GM19395 (cell line): ENCODE measurements at regions not wholly inside any gene's neighbourhood (a gene's known extent, or its start where the extent isn't known, plus 50 kb on each side); places are given as distances from the start of the nearest gene placed in this dataset.
"Not testable (repeated sequence)": the region's sequence is repeated elsewhere in the genome, so short reads cannot be mapped to it uniquely, and the experiment has no call there.

ENCODE experiments used
- ATAC-seq: cut with Tn5 transposase; IDR thresholded peaks from one replicate; pipeline ENCODE4 v1.9.1; 2021; ENCODE audit warnings: mild to moderate bottlenecking, moderate library complexity; ENCODE audit not compliant: unreplicated experiment

DNA sequence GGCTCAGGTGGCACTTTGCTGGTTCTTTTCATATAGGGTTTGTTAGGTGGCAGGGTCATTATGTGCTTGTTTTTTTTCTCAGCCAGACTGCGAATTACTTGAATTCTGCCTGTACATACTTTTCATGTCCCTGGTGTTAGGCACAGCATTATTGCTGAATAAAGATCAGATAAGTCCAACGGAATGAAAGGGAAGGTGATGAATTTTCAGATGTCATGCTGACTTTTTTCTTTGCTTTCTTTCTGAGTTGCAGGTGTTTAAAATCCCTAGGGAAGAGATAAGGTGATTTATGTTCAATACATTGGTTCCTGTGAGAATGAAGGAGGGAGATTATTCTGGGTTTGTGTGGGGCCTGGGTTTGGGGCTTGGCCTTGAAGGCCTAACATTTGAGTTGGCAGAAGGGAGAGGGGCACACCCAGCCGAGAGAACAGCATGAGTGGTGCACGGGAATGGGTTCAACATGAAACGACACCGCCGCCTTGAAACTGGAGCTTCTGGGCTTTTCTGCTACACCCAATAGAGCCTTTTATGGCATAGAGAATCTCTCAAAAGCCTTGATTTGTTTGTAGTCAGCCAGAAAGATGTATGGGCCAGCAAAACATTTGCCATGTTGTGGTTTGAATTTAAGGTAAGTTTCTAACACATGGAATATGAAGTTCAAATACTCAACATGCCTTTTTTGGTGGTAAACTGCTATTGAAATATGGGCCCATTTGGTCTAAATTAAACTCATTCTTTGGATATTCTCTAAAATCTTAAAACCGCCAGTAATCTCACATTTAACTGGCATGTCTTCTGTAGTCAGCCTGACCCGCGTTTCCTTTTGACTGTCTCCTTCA lies 477.0 kb downstream of the PCNX1 start:
- no peak for ATAC-seq

DNA sequence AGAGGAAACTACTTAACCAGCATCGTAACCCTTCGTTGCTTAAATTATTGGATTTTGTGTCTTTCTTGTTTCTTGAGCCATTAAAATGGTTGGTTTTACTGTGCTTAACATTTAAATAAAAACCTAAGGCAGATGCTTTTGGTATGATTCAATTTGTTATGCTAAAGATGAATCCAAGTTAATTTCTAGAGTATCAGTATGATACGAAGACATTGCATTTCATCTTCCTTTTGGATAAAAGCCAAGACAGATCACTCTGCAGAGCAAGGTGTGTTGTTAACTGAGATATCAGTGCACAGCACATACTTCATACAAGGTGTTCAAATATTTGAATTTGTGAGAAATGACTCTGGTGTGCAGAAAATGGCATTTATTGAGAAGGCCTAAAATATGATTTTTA lies 480.5 kb downstream of the PCNX1 start:
- ATAC-seq = no peak

DNA sequence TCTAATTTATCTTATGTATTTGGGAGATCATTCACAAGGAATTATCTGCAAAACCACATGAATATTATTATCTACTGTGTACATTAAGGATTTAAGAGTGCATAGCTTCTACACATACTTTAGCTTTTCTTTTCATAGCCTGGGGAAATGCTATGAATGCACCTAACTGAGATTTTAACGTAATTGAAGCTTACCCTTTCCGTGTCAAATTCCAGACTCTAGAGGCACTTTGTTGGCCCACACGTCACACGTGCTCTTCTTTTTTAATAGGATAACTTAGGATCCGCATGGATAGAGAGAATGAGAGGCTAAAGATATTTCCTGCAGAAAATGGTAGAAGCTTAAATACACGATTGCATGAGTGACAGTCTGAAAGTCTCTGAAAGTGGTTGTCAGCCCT lies 481.1 kb downstream of the PCNX1 start:
- no peak for ATAC-seq

DNA sequence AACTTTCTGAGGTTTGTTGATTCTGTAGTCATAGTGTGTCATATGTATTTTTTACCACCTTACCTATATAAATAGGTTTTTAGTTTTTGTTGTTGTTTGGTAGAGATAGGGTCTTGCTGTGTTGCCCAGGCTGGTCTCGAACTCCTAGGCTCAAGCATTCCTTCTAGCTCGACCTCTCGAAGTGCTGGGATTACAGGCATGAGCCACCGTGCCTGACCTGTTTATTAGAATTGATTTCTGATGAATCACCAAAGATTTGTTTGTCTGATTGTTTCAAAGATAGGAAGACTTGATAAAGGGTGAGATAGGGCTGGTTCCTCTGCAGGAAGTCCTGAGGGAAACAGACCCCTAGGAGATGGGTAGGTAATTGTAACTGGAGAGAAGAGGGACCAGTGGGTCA lies 481.6 kb downstream of the PCNX1 start:
- no peak for ATAC-seq

DNA sequence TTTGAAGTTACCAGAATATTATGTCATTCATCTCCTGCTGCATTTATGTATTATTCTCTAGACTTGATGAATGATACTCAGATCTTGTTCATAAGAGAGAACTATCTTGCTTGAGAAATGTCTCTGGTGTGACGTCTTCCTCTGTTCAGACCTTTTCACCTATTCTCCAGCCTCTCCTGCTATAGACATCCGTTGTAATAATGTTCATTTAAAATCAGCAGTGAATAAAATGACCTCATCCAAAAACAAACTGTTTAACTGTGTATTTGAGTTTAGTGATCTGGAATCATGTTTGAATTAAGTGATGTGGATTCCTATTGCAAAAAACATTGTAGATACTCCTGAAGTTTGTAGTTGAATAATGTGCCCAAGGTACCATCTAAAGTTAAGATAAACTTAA lies 487.1 kb downstream of the PCNX1 start:
- no peak for ATAC-seq

DNA sequence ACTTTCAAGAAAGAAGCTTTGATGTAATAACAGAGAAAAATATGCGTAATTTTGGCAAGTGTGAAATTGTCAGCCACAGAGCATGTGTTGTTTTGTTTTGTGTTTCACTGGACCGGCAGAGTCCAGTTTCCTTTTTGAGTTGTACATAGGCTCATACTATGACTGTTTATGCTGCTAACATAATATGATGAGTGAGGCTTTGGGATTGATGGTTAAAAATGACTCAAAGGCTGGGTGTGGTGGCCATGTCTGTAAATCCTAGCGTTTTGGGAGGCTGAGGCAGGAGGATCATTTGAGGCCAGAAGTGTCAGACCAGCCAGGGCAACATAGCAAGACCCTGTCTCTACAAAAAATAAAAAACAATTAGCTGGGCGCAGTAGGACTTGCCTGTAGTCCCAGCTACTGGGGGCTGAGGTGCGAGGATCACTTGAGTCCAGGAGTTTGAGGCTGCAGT lies 487.9 kb downstream of the PCNX1 start:
- ATAC-seq = no peak

DNA sequence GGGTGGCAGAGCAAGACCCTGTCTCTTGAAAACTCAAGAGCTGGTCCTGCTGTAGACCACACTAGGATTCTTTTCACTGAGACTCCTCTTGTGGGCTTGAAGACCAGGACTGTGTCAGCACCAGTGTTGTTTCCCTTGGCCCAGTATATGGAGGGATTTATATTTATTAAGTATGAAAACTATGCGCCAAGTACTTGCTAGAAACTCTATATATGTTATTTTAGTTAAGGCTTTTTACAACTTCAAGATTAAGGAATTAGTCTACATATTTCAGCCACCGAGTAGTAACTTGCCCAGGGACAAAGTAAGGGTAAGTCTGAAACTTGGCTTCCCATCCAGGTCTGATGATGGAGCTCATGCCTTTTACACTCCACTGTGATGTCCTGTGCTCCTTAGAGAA lies 488.4 kb downstream of the PCNX1 start:
- no peak for ATAC-seq

DNA sequence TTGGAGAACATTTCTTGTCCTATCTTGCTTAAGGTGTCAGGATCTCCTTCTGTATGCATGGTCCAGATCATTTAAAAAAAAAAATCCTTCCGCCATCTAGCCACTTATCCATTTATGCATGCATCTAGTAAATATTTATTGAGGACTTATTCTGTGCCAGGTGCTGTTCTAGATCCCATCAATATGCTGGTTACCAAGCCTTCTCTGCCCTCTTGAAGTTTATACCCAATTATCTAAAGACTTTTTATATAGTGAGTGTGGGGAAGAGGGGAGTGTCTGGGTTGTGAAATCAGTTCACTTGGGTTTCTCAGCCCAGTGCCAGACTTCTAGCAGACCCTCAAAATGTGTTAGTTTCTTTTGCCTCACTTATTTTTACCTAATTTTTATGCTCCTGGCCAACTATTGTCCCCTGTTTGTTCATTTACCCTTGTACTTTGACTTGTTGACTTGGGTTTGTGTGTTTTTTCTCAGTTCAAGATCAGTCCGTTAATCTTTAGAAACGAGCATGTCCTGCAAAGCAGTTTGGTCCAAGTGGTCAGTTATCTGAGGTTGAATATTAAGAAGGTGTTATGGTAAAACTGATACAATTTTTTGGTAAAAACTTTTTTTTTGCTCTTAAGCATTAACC lies 488.9 kb downstream of the PCNX1 start:
- no peak for ATAC-seq

DNA sequence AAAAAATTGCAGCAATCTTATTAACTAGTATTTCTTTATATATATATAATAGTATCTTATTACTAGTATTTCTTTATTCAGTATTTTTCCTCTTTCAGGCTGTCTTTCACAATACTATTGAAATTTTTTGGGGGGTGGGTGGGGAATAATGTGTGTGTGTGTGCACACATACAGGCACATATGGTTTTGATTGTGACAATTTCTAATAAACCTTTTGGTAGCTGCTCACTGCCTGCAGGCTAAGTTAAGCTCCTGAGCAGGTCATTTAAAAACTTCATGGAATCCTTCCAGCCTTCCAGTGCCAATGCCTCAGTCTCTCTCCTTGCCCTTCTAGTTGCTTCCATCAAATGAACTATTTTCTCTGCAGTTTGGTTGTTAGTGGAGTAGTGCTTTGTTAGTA lies 490.1 kb downstream of the PCNX1 start:
- ATAC-seq = no peak

DNA sequence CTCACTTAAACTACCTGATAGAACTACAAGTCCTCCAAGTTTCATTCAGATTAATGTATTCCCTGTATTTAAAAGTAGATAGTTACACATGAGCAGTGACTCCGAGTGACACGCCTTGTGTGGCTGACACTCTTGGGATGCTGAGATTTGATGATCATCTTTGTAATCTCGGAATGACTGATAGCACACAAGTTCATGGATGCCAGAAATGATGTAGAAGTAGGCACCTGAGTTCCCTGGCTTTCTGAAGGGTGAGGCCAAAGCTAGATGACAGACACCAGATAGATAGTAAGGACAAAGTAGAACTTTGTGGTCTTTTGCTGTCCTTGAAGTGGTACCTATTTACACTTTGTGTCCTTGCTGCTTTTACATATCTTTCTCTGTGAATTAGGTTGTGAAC lies 491.2 kb downstream of the PCNX1 start:
- ATAC-seq = no peak

DNA sequence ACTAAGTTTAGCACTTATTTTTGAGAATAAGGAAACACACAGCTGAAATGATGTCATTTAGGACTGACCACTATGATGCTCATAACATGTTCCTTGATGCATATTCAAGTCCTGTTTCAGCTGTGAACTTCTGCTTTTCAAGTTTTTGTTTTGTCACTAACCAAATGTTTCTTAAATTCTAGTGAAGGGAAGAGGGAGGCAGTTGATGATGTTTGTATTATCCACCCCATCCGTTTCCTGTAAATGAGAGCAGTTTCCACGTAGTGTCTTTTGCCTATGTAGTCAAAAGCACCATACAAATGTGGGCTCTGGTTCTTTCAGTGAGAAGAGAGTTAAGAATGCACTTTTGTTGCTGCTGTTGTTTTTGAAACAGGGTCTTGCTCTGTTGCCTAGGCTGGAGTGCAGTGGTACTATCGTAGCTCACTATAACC lies 491.8 kb downstream of the PCNX1 start:
- ATAC-seq = peak; percentile 78

DNA sequence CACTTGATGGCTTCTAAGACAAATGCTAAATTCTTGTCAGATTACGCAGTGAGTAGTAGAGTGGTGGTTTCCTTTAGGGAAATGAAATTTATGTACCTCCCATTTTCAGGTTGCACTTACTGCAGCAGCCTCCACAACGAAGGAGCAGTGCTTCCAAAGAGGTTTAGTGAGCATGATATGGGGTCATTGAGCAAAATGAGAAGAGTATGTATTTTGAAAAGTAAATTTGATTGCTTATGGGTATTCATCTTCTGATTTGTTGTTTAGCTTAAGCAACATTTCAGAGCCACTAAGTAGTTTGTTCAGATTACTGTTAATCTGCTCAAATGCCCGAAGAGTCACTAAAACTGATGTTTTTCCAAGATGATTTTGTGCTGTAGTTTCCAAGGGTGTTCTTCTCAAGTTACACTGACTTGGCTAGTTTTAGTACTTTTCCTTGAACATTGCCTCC lies 493.6 kb downstream of the PCNX1 start:
- no peak for ATAC-seq

DNA sequence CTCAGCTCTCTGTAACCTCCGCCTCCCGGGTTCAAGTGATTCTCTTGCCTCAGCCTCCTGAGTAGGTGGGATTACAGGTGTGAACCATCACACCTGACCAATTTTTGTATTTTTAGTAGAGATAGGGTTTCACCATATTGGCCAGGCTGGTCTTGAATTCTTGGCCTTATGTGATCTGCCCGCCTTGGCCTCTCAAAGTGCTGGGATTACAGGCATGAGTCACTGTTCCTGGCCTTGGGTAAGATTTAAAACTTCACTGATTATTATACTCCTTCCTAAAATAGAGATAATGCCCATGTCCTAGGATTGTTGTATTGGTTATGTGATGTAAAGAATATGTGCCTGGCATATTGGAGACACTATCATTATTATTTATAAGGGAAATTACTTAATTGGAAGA lies 495.2 kb downstream of the PCNX1 start:
- not testable (repeated sequence) for ATAC-seq

DNA sequence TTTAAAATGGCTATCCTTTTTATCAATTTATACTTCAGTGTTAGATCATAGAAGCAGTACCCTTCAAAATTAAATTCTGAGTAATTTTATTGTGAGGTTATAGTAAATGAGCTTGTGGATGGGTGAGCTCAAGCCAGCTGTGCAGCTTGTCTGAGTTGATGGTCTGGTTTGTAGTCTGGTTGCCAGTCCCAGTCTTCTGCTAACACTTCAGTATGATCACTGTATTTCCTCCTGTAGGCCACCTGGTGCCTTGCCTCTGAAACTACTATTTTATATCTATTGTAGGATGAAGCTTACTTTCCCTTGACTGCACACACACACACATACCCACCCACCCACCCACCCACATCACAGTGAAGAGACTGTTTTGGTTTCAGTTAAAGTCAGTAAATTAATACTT lies 496.4 kb downstream of the PCNX1 start:
- no peak for ATAC-seq

DNA sequence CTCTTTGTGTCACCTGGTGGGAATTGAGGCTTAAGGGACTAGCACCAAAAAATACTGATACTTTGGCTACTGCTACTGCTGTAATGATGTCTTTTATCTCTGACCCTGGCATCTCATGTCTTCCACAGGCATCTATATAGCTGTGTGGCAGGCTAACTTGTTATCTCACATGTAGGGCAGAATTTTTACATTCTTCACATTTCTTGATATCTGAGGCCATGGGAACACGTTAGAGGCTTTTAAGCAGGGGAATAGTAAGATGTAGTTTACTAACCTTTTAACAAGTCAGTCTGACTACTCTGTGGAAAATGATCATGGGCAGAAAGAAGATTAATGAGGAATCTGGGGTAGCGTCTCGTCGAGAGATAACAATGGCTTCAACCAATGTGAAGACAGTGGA lies 498.4 kb downstream of the PCNX1 start:
- ATAC-seq = no peak

DNA sequence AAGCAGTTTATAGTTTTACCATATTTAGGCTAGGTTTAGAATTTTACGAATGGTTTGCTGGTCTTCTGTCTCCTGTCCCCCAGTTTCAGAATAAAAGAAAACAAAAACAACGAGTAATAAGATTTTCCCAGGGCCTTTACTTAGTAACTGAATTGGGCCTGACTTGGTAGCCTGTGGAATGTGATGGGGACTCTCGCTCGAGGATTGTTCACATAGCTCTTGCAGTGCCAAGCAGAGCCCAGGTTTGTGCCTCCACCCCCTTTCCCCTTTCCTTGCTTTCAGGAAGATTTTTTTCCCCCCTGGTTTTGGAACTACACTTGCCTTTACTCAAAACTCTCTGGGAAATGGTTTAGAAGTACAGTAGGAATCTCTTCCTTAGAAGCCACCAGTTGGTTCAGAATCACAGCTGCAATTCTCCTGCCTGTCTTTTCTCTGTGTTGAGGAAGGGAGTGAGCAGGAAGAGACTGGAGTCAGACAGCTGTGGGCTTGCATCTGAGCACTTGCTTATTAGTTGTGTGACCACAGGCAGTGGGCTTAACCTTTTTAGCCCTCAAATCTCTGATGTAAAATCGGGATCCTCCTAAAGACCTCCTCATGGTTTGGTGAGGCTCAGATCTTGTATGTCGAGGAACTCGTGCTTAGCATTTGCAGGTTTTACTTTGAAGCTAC lies 501.2 kb downstream of the PCNX1 start:
- ATAC-seq = no peak

DNA sequence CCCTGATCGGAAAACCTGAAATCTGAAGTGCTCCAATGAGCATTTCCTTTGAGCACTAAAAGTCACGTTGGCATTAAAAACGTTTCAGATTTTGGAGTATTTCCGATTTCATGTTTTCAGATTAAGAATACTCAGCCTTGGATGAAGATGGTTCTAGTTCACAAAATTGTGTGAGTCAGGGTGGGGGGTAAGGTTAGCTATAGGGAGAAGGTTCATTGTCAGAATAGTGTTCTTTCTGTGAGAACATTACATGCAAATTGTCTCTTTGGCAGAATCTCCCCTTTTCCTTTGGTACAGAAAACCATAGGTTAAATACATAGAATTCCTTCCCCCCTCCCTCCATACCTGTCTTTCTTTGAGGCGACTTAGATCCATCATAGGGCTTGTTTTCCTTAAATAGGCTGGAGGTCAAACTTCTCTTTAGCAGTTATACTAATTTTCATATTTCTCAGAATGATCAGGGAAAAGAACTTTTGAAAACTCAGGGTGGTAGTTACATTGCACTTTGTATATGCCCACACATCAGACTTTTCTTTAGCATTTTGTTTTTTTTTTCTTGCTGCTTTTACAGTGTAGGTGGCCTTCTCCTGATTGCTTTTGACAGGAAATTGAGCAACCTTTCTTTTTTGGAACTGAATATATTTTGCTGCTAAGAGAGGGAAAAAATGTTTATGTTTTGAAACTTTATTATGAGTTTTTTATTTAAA lies 503.5 kb downstream of the PCNX1 start:
- ATAC-seq = no peak

DNA sequence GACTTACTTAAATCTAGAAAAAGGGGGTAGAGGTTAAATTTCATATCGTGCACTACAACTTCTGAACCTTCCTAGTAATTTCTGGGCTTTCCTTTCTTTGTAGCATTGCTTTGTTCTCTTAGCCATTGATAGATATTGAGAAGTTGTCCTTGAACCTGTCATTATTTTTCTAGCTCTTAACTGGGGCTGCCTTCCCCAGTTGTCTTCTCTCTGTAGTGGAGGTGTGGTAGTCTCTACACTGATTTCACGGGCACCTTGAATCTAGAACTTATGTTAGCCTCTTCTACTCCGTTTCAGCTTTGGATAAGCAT lies 504.0 kb downstream of the PCNX1 start:
- ATAC-seq = no peak

DNA sequence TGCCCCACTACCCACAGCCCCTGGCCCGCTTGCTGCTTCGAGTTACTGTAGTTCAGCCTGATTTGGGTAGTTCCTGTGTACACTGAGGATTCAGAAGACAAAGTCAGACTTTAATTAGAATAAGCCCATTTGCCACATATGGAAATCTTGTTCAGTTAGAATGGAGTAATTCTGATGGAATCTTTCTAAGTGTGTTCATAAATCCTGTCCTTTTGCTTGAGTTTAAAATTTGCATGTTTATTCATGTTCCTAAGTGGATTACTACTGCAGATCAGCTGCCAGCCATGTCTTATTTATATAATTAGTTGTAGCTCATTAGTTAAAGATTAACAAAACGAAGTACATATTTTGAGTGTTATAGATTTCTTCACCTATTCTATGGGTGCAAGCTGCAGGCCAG lies 504.5 kb downstream of the PCNX1 start:
- ATAC-seq = no peak

DNA sequence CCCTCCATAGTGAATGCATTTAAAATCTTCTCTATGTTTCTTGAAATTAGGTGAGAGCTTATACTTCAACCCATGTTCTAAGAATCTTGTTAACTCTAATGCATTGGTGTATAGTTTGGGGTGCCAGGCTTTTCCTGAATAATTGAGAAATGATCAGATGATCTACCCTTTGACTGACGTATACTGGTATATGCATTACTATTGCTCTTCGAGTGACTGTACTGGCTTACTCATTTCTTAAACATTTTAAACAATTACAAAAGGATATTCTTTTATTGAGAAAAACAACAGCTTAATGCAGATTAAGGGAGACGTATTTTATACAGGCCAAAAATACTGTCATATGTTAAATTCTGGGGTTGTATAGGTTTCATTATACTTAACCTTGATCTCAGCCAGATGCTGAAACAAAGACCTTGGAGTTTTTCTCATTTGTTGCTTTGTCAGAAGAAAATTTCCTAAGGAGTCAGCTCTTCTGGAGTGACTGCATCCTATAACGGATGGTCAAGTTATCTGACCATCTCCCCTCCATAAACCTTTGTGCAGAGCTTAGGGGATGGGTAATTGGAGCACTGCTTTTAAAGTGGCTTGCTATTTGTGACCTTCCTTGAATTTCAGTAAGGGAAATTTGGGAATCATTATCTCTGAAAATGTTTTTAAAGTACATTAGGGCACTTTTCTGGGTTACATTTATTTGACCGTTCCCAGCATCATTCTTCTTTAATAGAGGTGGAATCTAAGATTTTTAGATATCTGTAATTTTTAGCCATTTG lies 507.6 kb downstream of the PCNX1 start:
- no peak for ATAC-seq

DNA sequence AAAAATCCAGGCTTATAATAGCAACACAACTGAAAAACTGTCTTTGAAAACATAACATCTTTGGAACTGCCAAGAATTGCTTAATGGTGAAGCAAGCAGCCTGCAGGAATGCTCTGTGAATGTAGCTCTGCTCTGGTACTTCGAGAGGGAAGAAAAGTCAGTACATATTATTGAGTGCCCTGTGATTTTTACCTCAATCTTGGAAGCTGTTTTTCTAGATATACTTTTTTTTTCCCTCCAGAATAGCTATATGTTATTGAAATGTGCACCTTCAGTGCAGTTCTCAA lies 508.1 kb downstream of the PCNX1 start:
- ATAC-seq = no peak
